H9 (cell line): ENCODE measurements at regions not wholly inside any gene's neighbourhood (a gene's known extent, or its start where the extent isn't known, plus 50 kb on each side); places are given as distances from the start of the nearest gene placed in this dataset.

ENCODE experiments used
- DNase-seq: peaks from one replicate; pipeline ENCODE4 v3.0.0-alpha.2; 2017
- H2AFZ ChIP-seq: one replicate; pipeline ENCODE4 v1.6.1; 2013; ENCODE audit warnings: mild to moderate bottlenecking, low read length, control low read depth, moderate library complexity
- H2AK5ac ChIP-seq: 2 replicates; pipeline ENCODE4 v1.6.1; 2013; ENCODE audit warnings: low read length, control low read depth, mixed read lengths; ENCODE audit not compliant: insufficient read length
- H2BK120ac ChIP-seq: one replicate; pipeline ENCODE4 v1.6.1; 2013; ENCODE audit warnings: low read depth, mild to moderate bottlenecking, low read length, control low read depth, inconsistent platforms; ENCODE audit not compliant: poor library complexity, severe bottlenecking
- H2BK12ac ChIP-seq: 2 replicates; pipeline ENCODE4 v1.6.1; 2013; ENCODE audit warnings: low read length, control low read depth, mixed read lengths, low read depth; ENCODE audit not compliant: insufficient read length
- H2BK15ac ChIP-seq: 2 replicates; pipeline ENCODE4 v1.6.1; 2013; ENCODE audit warnings: low read depth, low read length, control low read depth
- H2BK20ac ChIP-seq: one replicate; pipeline ENCODE4 v1.6.1; 2013; ENCODE audit warnings: low read depth, mild to moderate bottlenecking, low read length, control low read depth, inconsistent platforms; ENCODE audit not compliant: poor library complexity, severe bottlenecking
- H2BK5ac ChIP-seq: 2 replicates; pipeline ENCODE4 v1.6.1; 2013; ENCODE audit warnings: low read length, control low read depth, mixed read lengths; ENCODE audit not compliant: insufficient read length
- H3K14ac ChIP-seq: 2 replicates; pipeline ENCODE4 v1.6.1; 2013; ENCODE audit warnings: low read length, control low read depth; ENCODE audit not compliant: insufficient read depth
- H3K18ac ChIP-seq: 2 replicates; pipeline ENCODE4 v1.6.1; 2013; ENCODE audit warnings: low read depth, mild to moderate bottlenecking, mixed read lengths, low read length, control low read depth; ENCODE audit not compliant: insufficient read length
- H3K23ac ChIP-seq: 2 replicates; pipeline ENCODE4 v1.6.1; 2013; ENCODE audit warnings: low read length, control low read depth, mixed read lengths, low read depth; ENCODE audit not compliant: insufficient read length
- H3K23me2 ChIP-seq: 2 replicates; pipeline ENCODE4 v1.6.1; 2013; ENCODE audit warnings: low read depth, mild to moderate bottlenecking, mixed read lengths, low read length, control low read depth; ENCODE audit not compliant: insufficient read length, poor library complexity, severe bottlenecking
- H3K27ac ChIP-seq: 2 replicates; pipeline ENCODE4 v1.5.1; 2013; ENCODE audit warnings: low read length, control low read depth, mixed read lengths, low read depth; ENCODE audit not compliant: insufficient read length
- H3K27me3 ChIP-seq: 2 replicates; pipeline ENCODE4 v1.6.1; 2013; ENCODE audit warnings: low read length, control low read depth, inconsistent platforms; ENCODE audit not compliant: insufficient read depth
- H3K4ac ChIP-seq: 2 replicates; pipeline ENCODE4 v1.6.1; 2013; ENCODE audit warnings: low read depth, mild to moderate bottlenecking, control low read depth, inconsistent platforms, low read length, moderate library complexity
- H3K4me1 ChIP-seq: 2 replicates; pipeline ENCODE4 v1.6.1; 2013; ENCODE audit warnings: low read length, control low read depth, inconsistent platforms; ENCODE audit not compliant: insufficient read depth
- H3K4me2 ChIP-seq: 2 replicates; pipeline ENCODE4 v1.6.1; 2013; ENCODE audit warnings: low read length, control low read depth, mixed read lengths; ENCODE audit not compliant: insufficient read length, insufficient read depth
- H3K56ac ChIP-seq: 2 replicates; pipeline ENCODE4 v1.6.1; 2013; ENCODE audit warnings: low read depth, mild to moderate bottlenecking, mixed read lengths, low read length, control low read depth; ENCODE audit not compliant: insufficient read length
- H3K79me1 ChIP-seq: 2 replicates; pipeline ENCODE4 v1.6.1; 2013; ENCODE audit warnings: low read depth, mild to moderate bottlenecking, moderate library complexity, low read length, control low read depth, inconsistent platforms; ENCODE audit not compliant: insufficient read depth, poor library complexity, severe bottlenecking
- H3K79me2 ChIP-seq: 2 replicates; pipeline ENCODE4 v1.6.1; 2013; ENCODE audit warnings: low read length, control low read depth, inconsistent platforms; ENCODE audit not compliant: insufficient read depth
- H3K9ac ChIP-seq: 2 replicates; pipeline ENCODE4 v1.6.1; 2013; ENCODE audit warnings: low read length, control low read depth, mixed read lengths; ENCODE audit not compliant: insufficient read length; ENCODE audit errors: extremely low read depth
- H3K9me3 ChIP-seq: one replicate; pipeline ENCODE4 v1.6.1; 2013; ENCODE audit warnings: low read depth, low read length, inconsistent platforms; ENCODE audit not compliant: control insufficient read depth
- H3T11ph ChIP-seq: one replicate; pipeline ENCODE4 v1.6.1; 2013; ENCODE audit warnings: mild to moderate bottlenecking, low read length, control low read depth, inconsistent platforms
- H4K20me1 ChIP-seq: one replicate; pipeline ENCODE4 v1.6.1; 2013; ENCODE audit not compliant: control insufficient read depth, insufficient read length, insufficient read depth
- H4K5ac ChIP-seq: 2 replicates; pipeline ENCODE4 v1.6.1; 2013; ENCODE audit warnings: low read depth, mild to moderate bottlenecking, mixed read lengths, low read length, control low read depth; ENCODE audit not compliant: insufficient read length
- H4K8ac ChIP-seq: replicated peaks from 2 replicates; pipeline ENCODE4 v1.6.1; 2013; ENCODE audit warnings: low read length, control low read depth, mixed read lengths, low read depth; ENCODE audit not compliant: insufficient read length
- H4K91ac ChIP-seq: 2 replicates; pipeline ENCODE4 v1.6.1; 2013; ENCODE audit warnings: low read depth, mild to moderate bottlenecking, moderate library complexity, mixed read lengths, low read length, control low read depth; ENCODE audit not compliant: insufficient read length
- H3K27ac Mint-ChIP-seq, 3 experiments: 2 replicates in 2 of 3; 3 replicates in 1 of 3; pipeline ENCODE4 v1.8.0; 2020 to 2021; ENCODE audit warnings: mixed read lengths in 3 of 3, mild to moderate bottlenecking in 1 of 3, moderate library complexity in 1 of 3
- H3K27me3 Mint-ChIP-seq: 2 replicates; pipeline ENCODE4 v1.8.0; 2021; ENCODE audit warnings: low read depth, mild to moderate bottlenecking, moderate library complexity, mixed read lengths
- H3K36me3 Mint-ChIP-seq, 3 experiments: 2 replicates in 2 of 3; 3 replicates in 1 of 3; pipeline ENCODE4 v1.8.0; 2020 to 2021; ENCODE audit warnings: low read depth in 3 of 3, mixed read lengths in 3 of 3; ENCODE audit not compliant: insufficient read depth in 1 of 3
- H3K4me1 Mint-ChIP-seq, 2 experiments: 2 replicates each; pipeline ENCODE4 v1.8.0; 2020; ENCODE audit warnings: mixed read lengths in 2 of 2
- H3K4me3 Mint-ChIP-seq, 2 experiments: 2 replicates in 1 of 2; 3 replicates in 1 of 2; pipeline ENCODE4 v1.8.0; 2020 to 2021; ENCODE audit warnings: mild to moderate bottlenecking in 2 of 2, mixed read lengths in 2 of 2, moderate library complexity in 1 of 2
- H3K9me3 Mint-ChIP-seq, 2 experiments: 2 replicates in 1 of 2; 3 replicates in 1 of 2; pipeline ENCODE4 v1.8.0; 2020; ENCODE audit warnings: mild to moderate bottlenecking in 2 of 2, mixed read lengths in 2 of 2, moderate library complexity in 1 of 2
- CTCF ChIP-seq: fragments of 200-600 bp; sonication (generic); conservative IDR thresholded peaks from 3 replicates; pipeline ENCODE4 v1.8.0; 2021; ENCODE audit warnings: antibody characterized with exemption, mild to moderate bottlenecking
- WGBS: extraction: QIAGEN DNeasy Blood & Tissue Kit; methylation state at CpG from one replicate; pipeline ENCODE4 v1.1.7; 2013; ENCODE audit warnings: missing lambda C conversion rate, low lambda C conversion rate, mixed read lengths; ENCODE audit not compliant: insufficient read length; ENCODE audit errors: extremely low coverage; 5-methylcytosine and 5-hydroxymethylcytosine counted together

DNA sequence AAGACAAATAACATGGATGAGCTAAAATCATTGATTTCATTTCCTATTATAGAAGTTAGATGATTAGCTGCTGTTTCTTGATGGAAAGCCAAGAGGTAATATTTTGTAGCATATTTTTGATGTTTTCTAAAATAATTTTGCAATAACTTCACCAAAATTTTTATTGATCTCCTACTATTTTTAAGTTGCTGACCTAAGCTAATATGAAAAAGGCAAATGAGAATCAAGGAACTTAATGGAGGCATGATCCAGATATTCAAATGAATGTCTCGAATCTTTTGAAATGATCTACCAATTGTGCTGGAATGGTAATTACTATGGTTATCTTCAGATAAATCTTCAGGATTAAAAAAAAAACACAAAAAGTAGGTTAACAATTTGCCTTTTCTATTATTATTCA is 1591.4 kb upstream of the PCDH7 start:
- Histone ChIP-seq H3T11ph (no peak overlapping the region), H2BK15ac (no peak overlapping the region), H3K23me2 (no peaks in the 10 kb centered on the region), H3K27ac (no peak overlapping the region), H3K79me1 (no peaks in the 10 kb centered on the region), H3K23ac (no peak overlapping the region), H3K4ac (no peak overlapping the region), H3K18ac (no peak overlapping the region), H3K9ac (no peak overlapping the region), H2BK5ac (no peak overlapping the region), H4K20me1 (no peaks in the 10 kb centered on the region), H2AK5ac (no peak overlapping the region), H3K4me2 (no peak overlapping the region), H3K14ac (no peak overlapping the region), H4K8ac (no peak overlapping the region), H2BK120ac (no peak overlapping the region), H3K56ac (no peak overlapping the region), H2BK12ac (no peak overlapping the region), H2AFZ (no peak overlapping the region), H3K27me3 (no peaks in the 10 kb centered on the region), H3K4me1 (no peaks in the 10 kb centered on the region), H4K5ac (no peak overlapping the region), H4K91ac (no peak overlapping the region), H3K9me3 (no peaks in the 10 kb centered on the region), H3K79me2 (no peaks in the 10 kb centered on the region; the same call in 1 of the 2 replicates), H2BK20ac (no peak overlapping the region)
- no peak overlapping the region for H3K4me3 Mint-ChIP-seq
- no peaks in the 10 kb centered on the region for H3K27me3 Mint-ChIP-seq
- no peak for DNase-seq
- H3K36me3 Mint-ChIP-seq, result no peaks in the 10 kb centered on the region
- peaks cover 0 to 3% of the 10 kb centered on the region in 2 experiments; a peak in 2 of 5 replicates for H3K9me3 Mint-ChIP-seq
- TF ChIP-seq CTCF, result no peak
- H3K4me1 Mint-ChIP-seq, result no peaks in the 10 kb centered on the region
- no CpG with 5 or more reads among the region's 1 CpG for WGBS
- H3K27ac Mint-ChIP-seq, result no peak overlapping the region
